Ectodermal cell (in vitro differentiated cells): ENCODE measurements at regions not wholly inside any gene's neighbourhood (a gene's known extent, or its start where the extent isn't known, plus 50 kb on each side); places are given as distances from the start of the nearest gene placed in this dataset.
"Not testable (repeated sequence)": the region's sequence is repeated elsewhere in the genome, so short reads cannot be mapped to it uniquely, and the experiment has no call there.

Experiments used
- H3K27ac ChIP-seq: 2 replicates; pipeline ENCODE4 v1.7.0; 2013; ENCODE audit warnings: mild to moderate bottlenecking, low read depth, low read length; ENCODE audit not compliant: insufficient read depth, poor library complexity, severe bottlenecking
- H3K27me3 ChIP-seq: 2 replicates; pipeline ENCODE4 v1.7.0; 2013; ENCODE audit warnings: mild to moderate bottlenecking, low read length; ENCODE audit not compliant: insufficient read depth, control insufficient read depth, poor library complexity, severe bottlenecking
- H3K36me3 ChIP-seq: one replicate; pipeline ENCODE4 v1.7.0; 2013; ENCODE audit warnings: low read length; ENCODE audit not compliant: control insufficient read depth, insufficient read depth
- H3K4me1 ChIP-seq: one replicate; pipeline ENCODE4 v1.7.0; 2013; ENCODE audit warnings: low read length; ENCODE audit not compliant: control insufficient read depth, insufficient read depth
- H3K4me3 ChIP-seq: 2 replicates; pipeline ENCODE4 v1.7.0; 2013; ENCODE audit warnings: low read depth, low read length, control low read depth; ENCODE audit not compliant: insufficient read depth
- H3K9me3 ChIP-seq: 2 replicates; pipeline ENCODE4 v1.7.0; 2013; ENCODE audit warnings: mild to moderate bottlenecking, low read length, moderate library complexity; ENCODE audit not compliant: control insufficient read depth
- WGBS, 2 experiments: methylation state at CpG; one replicate each; pipeline ENCODE4 v1.1.7; 2013; ENCODE audit warnings: missing lambda C conversion rate in 2 of 2; 5-methylcytosine and 5-hydroxymethylcytosine counted together

DNA sequence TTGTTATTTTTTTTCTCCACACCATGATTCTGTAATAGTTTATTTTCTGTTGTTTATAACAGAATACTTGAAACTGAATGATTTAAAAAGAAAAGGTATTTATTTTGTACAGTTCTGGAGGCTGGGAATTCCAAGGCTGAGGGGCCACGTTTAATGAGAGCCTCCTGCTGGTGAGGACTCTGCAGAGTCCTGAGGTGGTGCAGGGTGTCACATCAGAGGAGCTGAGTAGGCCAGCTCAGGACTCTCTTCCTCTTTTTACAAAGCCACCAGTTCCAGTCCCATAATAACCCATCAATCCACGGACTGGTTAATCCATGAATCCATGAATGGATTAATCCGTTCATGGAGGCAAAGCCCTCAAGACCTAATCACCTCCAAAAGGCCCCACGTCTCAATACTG lies 71.6 kb downstream of the TFAP2A start:
- H3K4me3 ChIP-seq, result no peak overlapping the region
- 64 to 73% methylated on average over 4 of the region's 4 CpGs for WGBS, 2 experiments
- H3K27me3 ChIP-seq, result no peaks in the 10 kb centered on the region
- no peaks in the 10 kb centered on the region for H3K4me1 ChIP-seq
- H3K27ac ChIP-seq, result no peak overlapping the region
- no peaks in the 10 kb centered on the region for H3K9me3 ChIP-seq
- no peaks in the 10 kb centered on the region for H3K36me3 ChIP-seq

DNA sequence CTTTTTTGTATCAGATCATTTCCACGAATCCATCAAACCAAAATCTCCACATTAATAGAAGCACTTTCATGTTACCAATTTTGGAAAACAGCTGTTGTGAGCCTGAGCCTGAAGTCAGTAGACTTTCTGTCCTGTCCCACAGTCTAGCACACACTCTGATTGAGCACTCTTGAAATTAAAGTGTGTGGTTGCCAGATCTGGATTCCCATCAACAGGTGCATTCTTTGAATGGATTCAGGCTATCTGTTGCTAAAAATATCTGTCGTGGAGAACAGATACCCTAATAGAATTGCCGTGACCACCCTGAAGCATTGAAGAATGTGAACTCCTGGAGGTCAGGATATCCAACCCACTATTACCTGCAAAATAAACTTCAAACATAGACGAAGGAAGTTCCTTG lies 73.3 kb downstream of the TFAP2A start:
- Histone ChIP-seq H3K4me1 (no peaks in the 10 kb centered on the region), H3K27me3 (no peaks in the 10 kb centered on the region), H3K9me3 (no peaks in the 10 kb centered on the region), H3K27ac (no peak overlapping the region), H3K36me3 (no peaks in the 10 kb centered on the region), H3K4me3 (no peak overlapping the region)
- 90 to 98% methylated on average over 3 to 4 of the region's 4 CpGs for WGBS, 2 experiments

DNA sequence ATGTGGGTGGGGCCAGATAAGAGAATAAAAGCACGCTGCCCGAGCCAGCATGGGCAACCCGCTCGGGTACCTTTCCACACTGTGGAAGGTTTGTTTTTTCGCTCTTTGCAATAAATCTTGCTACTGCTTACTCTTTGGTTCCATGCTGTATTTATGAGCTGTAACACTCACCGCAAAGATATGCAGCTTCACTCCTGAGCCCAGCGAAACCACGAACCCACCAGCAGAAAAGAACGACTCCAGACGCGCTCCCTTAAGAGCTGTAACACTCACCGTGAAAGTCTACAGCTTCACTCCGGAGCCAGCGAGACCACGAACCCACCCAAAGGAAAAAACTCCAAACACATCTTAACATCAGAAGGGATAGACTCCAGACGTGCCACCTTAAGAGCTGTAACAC lies 76.7 kb downstream of the TFAP2A start:
- 92% methylated on average over 16 of the region's 16 CpGs for WGBS, 2 experiments
- H3K36me3 ChIP-seq, result no peaks in the 10 kb centered on the region
- H3K27ac ChIP-seq, result no peak overlapping the region
- no peaks in the 10 kb centered on the region for H3K9me3 ChIP-seq
- no peak overlapping the region for H3K4me3 ChIP-seq
- no peaks in the 10 kb centered on the region for H3K4me1 ChIP-seq
- no peaks in the 10 kb centered on the region for H3K27me3 ChIP-seq

DNA sequence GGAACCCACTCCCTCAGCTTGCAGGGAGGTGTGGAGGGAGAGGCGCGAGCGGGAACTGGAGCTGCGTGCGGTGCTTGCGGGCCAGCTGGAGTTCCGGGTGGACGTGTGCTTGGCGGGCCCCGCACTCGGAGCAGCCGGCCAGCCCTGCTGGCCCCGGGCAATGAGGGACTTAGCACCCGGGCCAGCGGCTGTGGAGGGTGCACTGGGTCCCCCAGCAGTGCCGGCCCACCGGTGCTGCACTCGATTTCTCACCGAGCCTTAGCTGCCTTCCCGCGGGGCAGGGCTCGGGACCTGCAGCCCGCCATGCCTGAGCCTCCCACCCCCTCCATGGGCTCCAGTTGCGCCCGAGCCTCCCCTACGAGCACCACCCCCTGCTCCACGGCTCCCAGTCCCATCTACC lies 77.5 kb downstream of the TFAP2A start:
- H3K27me3 ChIP-seq, H3K4me1 ChIP-seq, H3K36me3 ChIP-seq, H3K4me3 ChIP-seq, H3K9me3 ChIP-seq, H3K27ac ChIP-seq: not testable (repeated sequence)
- WGBS, 2 experiments, result 94% methylated on average over 27 of the region's 27 CpGs

DNA sequence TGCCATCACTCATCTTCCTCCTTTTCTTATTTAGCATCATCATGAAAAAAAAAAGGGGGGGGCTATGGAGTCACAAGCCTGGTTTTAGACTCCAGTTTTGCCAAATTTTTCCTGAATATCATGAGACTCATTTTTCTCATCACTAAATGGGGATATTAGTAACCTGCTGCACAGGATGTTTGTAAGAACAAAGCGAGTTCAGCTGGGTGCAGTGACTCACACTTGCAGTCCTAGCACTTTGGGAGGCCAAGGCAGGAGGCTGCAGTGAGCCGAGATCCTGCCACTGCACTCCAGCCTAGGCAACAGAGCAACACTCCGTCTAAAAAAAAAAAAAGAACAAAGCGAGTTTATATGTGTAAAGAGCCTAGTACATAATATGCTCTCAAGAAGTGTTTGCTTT lies 82.8 kb downstream of the TFAP2A start:
- Histone ChIP-seq H3K4me3 (no peak overlapping the region), H3K27ac (no peak overlapping the region), H3K27me3 (no peaks in the 10 kb centered on the region), H3K9me3 (no peaks in the 10 kb centered on the region), H3K4me1 (no peaks in the 10 kb centered on the region), H3K36me3 (no peaks in the 10 kb centered on the region)
- WGBS, 2 experiments, result 91 to 95% methylated on average over 4 of the region's 4 CpGs

DNA sequence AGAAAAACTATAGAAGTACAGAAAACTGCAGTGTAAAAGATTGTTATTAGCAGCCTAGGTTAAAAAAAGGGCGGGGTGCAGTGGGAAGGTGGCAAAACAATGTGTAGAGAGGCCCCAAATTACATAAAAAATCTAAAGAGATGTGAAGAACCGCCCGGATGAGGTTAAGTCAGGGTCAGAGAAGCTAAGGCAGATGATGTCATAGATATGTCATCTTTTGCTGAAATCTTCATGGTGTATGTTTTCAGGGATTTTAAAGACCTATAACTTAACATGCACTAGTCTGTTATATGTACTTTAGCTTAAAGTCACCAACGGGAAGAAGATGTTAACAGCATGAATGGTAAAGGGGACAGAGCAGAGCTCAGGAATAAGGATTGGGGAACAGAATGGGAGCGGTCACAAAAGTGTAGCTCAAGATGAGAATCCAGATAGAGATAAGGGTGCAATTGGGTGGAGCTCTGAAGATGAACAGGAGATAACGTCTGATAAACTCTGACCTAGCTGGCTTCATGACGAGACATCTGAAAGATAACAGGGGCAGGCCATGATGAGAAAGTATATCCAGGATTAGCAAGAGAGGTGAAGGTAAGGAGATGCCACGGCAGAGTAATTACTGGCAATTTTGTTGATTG lies 83.4 kb downstream of the TFAP2A start:
- Histone ChIP-seq H3K4me1 (no peaks in the 10 kb centered on the region), H3K27ac (no peak overlapping the region), H3K4me3 (no peak overlapping the region), H3K27me3 (no peaks in the 10 kb centered on the region), H3K9me3 (no peaks in the 10 kb centered on the region), H3K36me3 (no peaks in the 10 kb centered on the region)
- 85 to 87% methylated on average over 8 of the region's 8 CpGs for WGBS, 2 experiments

DNA sequence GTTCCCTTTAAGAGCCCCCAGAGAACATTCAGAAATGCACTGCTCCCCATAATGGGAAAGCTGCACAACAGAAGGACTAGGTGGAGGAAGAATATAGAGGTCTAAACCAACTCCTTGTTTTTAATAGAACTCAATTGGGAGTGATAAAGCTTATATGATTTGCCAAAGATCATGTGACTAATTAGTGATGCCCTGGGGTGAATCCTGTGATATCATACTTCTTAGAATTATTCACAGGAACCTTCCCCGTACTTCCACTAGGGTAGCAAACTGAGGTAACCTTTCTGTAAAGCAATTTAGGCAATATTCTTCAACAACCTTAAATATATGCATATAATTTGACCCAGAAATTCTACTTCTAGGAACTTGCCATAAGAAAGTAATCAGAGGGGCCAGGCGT lies 84.4 kb downstream of the TFAP2A start:
- Histone ChIP-seq H3K4me3 (no peak overlapping the region), H3K27me3 (no peaks in the 10 kb centered on the region), H3K4me1 (no peaks in the 10 kb centered on the region), H3K36me3 (no peaks in the 10 kb centered on the region), H3K9me3 (no peaks in the 10 kb centered on the region), H3K27ac (no peak overlapping the region)
- WGBS, 2 experiments, result 87 to 94% methylated on average over 2 of the region's 2 CpGs

DNA sequence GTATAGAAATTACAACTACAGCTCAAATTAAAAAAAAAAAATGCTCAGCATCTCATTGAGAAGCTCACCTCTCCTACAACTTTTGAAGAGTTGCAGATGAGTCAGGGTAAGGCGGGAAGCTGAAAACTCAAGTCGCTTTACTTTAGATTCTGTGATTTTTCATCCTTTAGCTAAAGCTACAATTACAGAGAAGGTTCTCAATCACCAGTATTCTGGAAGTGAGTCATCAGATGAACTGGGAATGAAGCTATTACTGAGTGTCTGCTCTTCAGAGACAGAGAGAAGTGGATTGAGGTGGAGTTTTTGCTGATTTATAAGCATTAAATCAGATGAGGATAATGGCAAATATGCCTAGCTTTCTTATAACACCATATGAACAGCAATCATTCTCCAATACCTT lies 91.9 kb downstream of the TFAP2A start:
- H3K4me1 ChIP-seq, result no peaks in the 10 kb centered on the region
- no peak overlapping the region for H3K4me3 ChIP-seq
- 94 to 100% methylated on average over 2 of the region's 2 CpGs for WGBS, 2 experiments
- no peak overlapping the region for H3K27ac ChIP-seq
- H3K9me3 ChIP-seq, result no peaks in the 10 kb centered on the region
- H3K36me3 ChIP-seq, result no peaks in the 10 kb centered on the region
- H3K27me3 ChIP-seq, result no peaks in the 10 kb centered on the region

DNA sequence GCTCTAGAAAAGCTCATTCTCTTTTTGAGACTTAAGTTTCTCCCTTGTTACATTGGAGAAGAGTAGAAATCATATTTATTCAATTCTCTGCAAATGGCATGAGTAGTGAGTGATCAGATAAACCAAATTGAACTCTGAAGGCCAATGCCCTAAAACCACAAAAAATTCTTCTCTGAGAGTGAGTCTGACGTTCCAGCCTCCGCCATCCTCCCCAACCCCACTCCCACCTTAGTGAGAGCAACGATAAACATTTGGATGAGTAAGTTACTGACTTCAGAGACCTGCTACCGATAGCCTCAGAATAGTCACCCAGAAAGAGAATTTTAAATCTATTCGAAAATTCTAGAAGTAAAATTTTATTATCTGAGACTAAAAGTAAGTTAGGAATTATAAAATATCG lies 94.6 kb downstream of the TFAP2A start:
- H3K36me3 ChIP-seq, result no peaks in the 10 kb centered on the region
- WGBS, 2 experiments, result 91 to 94% methylated on average over 5 to 6 of the region's 6 CpGs
- no peak overlapping the region for H3K27ac ChIP-seq
- no peaks in the 10 kb centered on the region for H3K27me3 ChIP-seq
- no peaks in the 10 kb centered on the region for H3K9me3 ChIP-seq
- H3K4me3 ChIP-seq, result no peak overlapping the region
- H3K4me1 ChIP-seq, result peaks cover 5% of the 10 kb centered on the region

DNA sequence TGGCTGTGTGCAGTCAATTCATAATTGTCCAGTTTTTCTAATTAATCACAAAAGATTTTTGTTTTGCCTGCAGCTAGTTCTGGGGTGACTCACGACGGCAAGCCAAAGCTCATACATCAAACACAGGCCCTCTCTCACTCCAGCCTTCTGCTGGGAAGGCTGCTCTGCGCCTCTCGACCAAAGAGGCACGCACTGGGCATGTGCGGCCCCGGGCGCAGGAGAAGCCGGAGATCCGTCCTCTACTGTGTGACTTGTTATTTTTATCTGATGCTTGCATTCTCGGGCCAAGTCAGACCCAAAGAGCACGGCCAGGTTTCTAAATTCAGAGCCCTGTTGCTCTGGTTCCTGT lies 98.5 kb downstream of the TFAP2A start:
- Histone ChIP-seq H3K27ac (no peak overlapping the region), H3K36me3 (no peaks in the 10 kb centered on the region)
- 83 to 85% methylated on average over 12 of the region's 12 CpGs for WGBS, 2 experiments

More for the DNA sequence above, 98.5 kb downstream of the TFAP2A start:
- Histone ChIP-seq H3K9me3 (no peaks in the 10 kb centered on the region), H3K27me3 (no peaks in the 10 kb centered on the region), H3K4me1 (peaks cover 22% of the 10 kb centered on the region), H3K4me3 (no peak overlapping the region)
